ENCODE measurements at regions not wholly inside any gene's neighbourhood (a gene's known extent, or its start where the extent isn't known, plus 50 kb on each side); places are given as distances from the start of the nearest gene placed in this dataset.

DNA sequence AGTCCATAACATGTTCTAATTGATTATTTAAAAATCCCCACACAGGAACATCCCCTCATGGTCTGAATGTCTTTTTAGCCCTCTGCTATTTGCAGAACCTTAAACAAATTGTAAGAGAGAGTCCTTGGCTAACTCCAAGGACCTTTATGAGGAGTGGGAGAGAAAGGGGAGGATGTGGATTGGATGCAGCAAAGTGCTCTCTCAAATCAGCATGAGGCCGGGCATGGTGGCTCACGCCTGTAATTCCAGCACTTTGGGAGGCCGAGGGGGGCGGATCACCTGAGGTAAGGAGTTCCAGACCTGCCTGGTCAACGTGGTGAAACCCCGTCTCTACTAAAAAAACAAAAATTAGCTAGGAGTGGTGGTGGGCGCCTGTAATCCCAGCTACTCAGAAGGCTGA is 154.8 kb downstream of the TGFB2 start:
- Histone ChIP-seq H3K27me3 (no peaks in the 10 kb centered on the region), H3K27ac (no peak overlapping the region), H3K4me3 (no peak overlapping the region), H3K36me3 (no peaks in the 10 kb centered on the region), H3K9me3 (no peaks in the 10 kb centered on the region), H3K4me1 (peaks cover 11% of the 10 kb centered on the region)
- ATAC-seq (no peak), DNase-seq (no peak)
- TF ChIP-seq, protein P1, sequence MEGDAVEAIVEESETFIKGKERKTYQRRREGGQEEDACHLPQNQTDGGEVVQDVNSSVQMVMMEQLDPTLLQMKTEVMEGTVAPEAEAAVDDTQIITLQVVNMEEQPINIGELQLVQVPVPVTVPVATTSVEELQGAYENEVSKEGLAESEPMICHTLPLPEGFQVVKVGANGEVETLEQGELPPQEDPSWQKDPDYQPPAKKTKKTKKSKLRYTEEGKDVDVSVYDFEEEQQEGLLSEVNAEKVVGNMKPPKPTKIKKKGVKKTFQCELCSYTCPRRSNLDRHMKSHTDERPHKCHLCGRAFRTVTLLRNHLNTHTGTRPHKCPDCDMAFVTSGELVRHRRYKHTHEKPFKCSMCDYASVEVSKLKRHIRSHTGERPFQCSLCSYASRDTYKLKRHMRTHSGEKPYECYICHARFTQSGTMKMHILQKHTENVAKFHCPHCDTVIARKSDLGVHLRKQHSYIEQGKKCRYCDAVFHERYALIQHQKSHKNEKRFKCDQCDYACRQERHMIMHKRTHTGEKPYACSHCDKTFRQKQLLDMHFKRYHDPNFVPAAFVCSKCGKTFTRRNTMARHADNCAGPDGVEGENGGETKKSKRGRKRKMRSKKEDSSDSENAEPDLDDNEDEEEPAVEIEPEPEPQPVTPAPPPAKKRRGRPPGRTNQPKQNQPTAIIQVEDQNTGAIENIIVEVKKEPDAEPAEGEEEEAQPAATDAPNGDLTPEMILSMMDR (IDR thresholded peaks at IDR 0.05), result no peak
- intact Hi-C loops (cut with DNase I), result no loop called here

DNA sequence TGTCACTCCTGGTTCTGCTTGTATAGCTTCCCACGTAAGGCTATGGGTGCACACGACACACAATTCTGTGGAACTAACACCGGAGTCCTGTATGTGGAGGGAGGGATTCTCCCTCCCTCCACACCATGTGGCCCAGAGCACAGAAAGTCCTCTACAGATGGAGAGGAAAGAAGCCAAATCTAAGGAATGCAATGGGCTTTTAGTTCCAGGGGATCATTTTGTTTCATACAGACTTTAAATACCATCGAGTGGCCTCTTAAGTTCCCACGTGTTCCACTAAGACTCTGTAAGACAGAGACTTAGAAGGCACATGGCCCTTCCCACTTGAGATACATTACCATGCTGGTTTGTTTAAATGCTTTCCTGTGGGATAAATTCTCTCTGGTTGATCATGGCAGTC is 156.0 kb downstream of the TGFB2 start:
- intact Hi-C loops (cut with DNase I), result no loop called here
- H3K9me3 ChIP-seq, result no peaks in the 10 kb centered on the region
- ATAC-seq (peak; percentile 50), DNase-seq (no peak)
- H3K4me3 ChIP-seq, result no peak overlapping the region
- no peaks in the 10 kb centered on the region for H3K27me3 ChIP-seq
- H3K4me1 ChIP-seq, result peaks cover 11% of the 10 kb centered on the region
- H3K36me3 ChIP-seq, result no peaks in the 10 kb centered on the region
- H3K27ac ChIP-seq, result no peak overlapping the region
- TF ChIP-seq, protein P1 (IDR thresholded peaks at IDR 0.05), result no peak

DNA sequence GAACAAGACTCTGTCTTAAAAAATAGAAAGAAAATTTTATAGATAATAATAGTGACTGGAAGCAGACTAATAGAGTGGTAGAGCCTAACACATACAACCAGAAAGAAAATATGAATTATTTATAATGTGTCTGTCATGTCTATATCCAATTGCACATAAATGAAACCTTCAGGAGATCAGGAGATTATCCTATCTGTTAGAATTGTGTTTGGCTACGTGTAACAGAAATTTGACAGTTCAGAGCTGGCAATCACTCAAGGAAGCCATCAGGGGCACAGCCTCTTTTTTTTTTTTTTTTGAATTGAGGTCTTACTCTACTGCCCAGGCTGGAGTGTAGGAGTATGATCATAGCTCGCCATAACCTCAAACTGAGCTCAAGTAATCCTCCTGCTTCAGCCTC is 157.2 kb downstream of the TGFB2 start:
- DNase-seq, result no peak
- H3K36me3 ChIP-seq, result no peaks in the 10 kb centered on the region
- no peaks in the 10 kb centered on the region for H3K9me3 ChIP-seq
- no peak for ATAC-seq
- TF ChIP-seq, protein P1 (IDR thresholded peaks at IDR 0.05), result no peak
- no peaks in the 10 kb centered on the region for H3K27me3 ChIP-seq
- intact Hi-C loops (cut with DNase I), result no loop called here
- H3K27ac ChIP-seq, result no peak overlapping the region
- peaks cover 11% of the 10 kb centered on the region for H3K4me1 ChIP-seq
- H3K4me3 ChIP-seq, result no peak overlapping the region

DNA sequence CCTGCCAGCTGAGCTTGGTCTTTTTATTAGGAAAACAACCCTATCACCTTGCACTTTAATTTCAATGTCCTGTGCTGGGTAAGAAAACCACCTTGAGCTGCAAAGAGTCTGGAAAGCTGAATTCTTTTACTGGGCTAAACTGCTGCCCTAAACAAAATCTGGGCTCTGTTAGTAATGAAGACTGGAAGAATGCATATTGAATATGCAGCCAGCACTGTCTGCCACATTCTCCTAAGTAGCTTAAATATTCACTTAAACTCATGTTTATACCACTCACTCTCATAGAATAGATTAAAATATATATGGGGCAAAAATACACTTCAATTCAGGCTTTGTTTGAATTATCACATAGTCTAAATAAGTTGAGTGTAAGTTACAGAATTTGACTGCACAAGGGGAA is 158.0 kb downstream of the TGFB2 start:
- H3K27ac ChIP-seq, result no peak overlapping the region
- H3K9me3 ChIP-seq, result no peaks in the 10 kb centered on the region
- H3K4me1 ChIP-seq, result peaks cover 11% of the 10 kb centered on the region
- no peaks in the 10 kb centered on the region for H3K27me3 ChIP-seq
- DNase-seq (no peak), ATAC-seq (no peak)
- no peaks in the 10 kb centered on the region for H3K36me3 ChIP-seq
- intact Hi-C loops (cut with DNase I), result no loop called here
- TF ChIP-seq, protein P1 (IDR thresholded peaks at IDR 0.05), result no peak
- no peak overlapping the region for H3K4me3 ChIP-seq

DNA sequence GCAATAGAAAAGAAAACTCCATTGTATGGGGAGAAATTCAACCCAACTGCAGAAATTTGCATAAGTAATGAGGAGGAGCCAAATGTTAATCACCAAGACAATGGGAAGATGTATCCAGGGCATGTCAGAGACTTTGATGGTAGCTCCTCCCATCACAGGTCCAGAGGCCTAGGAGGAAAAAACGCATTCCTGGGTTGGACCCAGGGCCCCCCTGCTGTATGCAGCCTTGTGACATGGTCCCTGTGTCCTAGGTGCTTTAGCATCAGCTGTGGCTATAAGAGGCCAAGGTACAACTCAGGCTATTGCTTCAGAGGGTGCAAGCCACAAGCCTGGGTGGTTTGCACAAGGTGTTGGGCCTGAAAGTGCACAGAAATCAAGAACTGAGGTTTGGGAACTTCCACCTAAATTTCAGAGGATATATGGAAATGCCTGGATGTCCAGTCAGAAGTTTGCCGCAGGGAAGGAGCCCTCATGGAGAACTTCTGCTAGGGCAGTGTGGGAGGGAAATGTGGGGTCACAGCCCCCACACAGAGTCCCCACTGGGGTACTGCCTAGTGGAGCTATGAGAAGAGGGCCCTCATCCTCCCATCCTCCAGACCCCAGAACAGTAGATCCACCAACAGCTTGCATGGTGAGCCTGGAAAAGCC is 162.3 kb downstream of the TGFB2 start:
- no peaks in the 10 kb centered on the region for H3K9me3 ChIP-seq
- H3K36me3 ChIP-seq, result no peaks in the 10 kb centered on the region
- intact Hi-C loops (cut with DNase I), result no loop called here
- no peak overlapping the region for H3K27ac ChIP-seq
- ATAC-seq (no peak), DNase-seq (no peak)
- H3K4me3 ChIP-seq, result no peak overlapping the region
- no peaks in the 10 kb centered on the region for H3K4me1 ChIP-seq
- no peaks in the 10 kb centered on the region for H3K27me3 ChIP-seq
- TF ChIP-seq, protein P1 (IDR thresholded peaks at IDR 0.05), result no peak
